Mammary epithelial cell (primary cell): ENCODE measurements at regions not wholly inside any gene's neighbourhood (a gene's known extent, or its start where the extent isn't known, plus 50 kb on each side); places are given as distances from the start of the nearest gene placed in this dataset.

Source experiments
- EZH2 ChIP-seq: IDR thresholded peaks from 2 replicates; pipeline ENCODE4 v1.6.1; 2012; ENCODE audit warnings: low read length, inconsistent platforms, borderline replicate concordance
- TF ChIP-seq, protein P1 (sequence below), 2 donors: IDR thresholded peaks in 1 of 2; conservative IDR thresholded peaks in 1 of 2; 2 replicates each; pipeline ENCODE4 v1.5.1; 2011 to 2012; ENCODE audit warnings: inconsistent platforms in 2 of 2, low read length in 2 of 2, mild to moderate bottlenecking in 2 of 2, control low read depth in 1 of 2, low read depth in 1 of 2; ENCODE audit not compliant: insufficient read depth in 1 of 2; ENCODE audit errors: extremely low read depth in 1 of 2

DNA sequence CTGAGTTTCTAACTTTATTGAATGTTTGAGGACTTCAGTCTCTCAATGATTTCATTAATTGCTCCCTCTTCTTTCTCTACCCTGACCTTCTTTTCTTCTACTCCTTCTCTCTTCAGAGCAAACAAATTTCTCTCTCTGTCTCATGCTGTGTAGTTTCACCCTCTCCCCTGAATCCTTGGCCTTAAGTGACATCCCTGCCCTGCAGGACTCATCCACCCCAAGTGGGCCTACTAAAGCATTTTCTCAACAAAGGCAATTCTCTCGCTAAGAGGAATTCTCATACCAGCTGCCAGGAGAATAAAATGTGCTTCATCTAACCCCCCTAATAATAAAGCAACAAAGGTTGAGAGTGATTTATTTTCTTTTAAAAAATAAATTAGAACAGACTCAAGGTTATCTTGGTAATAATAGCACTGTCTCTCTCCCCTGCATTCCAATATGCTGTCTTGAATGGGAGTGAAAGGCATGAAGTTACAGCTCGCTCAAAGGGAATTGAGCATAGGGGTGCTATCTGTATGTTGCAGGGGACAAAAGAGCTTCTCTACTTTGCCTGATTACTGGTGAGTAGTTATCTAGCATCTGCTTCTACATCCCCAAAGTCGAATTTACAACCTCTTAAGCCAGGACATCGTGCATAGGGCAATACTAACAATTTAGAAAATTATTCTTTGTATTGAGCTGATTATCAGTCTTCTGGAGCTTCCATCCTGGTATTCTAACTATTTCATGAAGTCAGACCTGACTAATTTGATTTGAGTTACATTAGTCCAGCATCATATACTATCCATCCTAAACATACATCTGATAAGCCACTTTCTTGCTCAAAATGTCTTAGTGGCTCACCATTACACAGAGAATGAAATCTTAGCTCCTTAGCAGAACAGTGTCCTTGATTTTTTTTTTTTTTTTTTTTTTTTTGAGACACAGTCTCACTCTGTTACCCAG is 76.9 kb upstream of the DNAJC19 start:
- TF ChIP-seq, protein P1, sequence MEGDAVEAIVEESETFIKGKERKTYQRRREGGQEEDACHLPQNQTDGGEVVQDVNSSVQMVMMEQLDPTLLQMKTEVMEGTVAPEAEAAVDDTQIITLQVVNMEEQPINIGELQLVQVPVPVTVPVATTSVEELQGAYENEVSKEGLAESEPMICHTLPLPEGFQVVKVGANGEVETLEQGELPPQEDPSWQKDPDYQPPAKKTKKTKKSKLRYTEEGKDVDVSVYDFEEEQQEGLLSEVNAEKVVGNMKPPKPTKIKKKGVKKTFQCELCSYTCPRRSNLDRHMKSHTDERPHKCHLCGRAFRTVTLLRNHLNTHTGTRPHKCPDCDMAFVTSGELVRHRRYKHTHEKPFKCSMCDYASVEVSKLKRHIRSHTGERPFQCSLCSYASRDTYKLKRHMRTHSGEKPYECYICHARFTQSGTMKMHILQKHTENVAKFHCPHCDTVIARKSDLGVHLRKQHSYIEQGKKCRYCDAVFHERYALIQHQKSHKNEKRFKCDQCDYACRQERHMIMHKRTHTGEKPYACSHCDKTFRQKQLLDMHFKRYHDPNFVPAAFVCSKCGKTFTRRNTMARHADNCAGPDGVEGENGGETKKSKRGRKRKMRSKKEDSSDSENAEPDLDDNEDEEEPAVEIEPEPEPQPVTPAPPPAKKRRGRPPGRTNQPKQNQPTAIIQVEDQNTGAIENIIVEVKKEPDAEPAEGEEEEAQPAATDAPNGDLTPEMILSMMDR (conservative IDR thresholded peaks at IDR 0.05 in 1 of 2, IDR thresholded peaks at IDR 0.05 in 1 of 2; ENCODE audit: extremely low read depth in 1 of 2, insufficient read depth in 1 of 2, low read depth in 1 of 2, low read length in 2 of 2) = no peak
- TF ChIP-seq EZH2 = no peak
